ENCODE measurements at regions not wholly inside any gene's neighbourhood (a gene's known extent, or its start where the extent isn't known, plus 50 kb on each side); places are given as distances from the start of the nearest gene placed in this dataset.

GRCh38 chr5:97420646-97421045 is 237.6 kb upstream of the RIOK2 start:
- no peak overlapping the region for H3K27ac ChIP-seq (ENCODE audit: low read depth, low read length)
- H3K4me3 ChIP-seq (ENCODE audit: insufficient read depth, low read depth, low read length): no peak overlapping the region
- no peaks in the 10 kb centered on the region for H3K9me3 Mint-ChIP-seq (ENCODE audit: unreplicated experiment)
- H3K9me3 ChIP-seq (ENCODE audit: insufficient read depth, low read depth, low read length): no peaks in the 10 kb centered on the region
- no peaks in the 10 kb centered on the region for H3K4me1 ChIP-seq (ENCODE audit: insufficient read depth, low read length)
- no peaks in the 10 kb centered on the region for H3K79me2 ChIP-seq (ENCODE audit: insufficient read depth, low read length)
- TF ChIP-seq EZH2 (IDR thresholded peaks at IDR 0.05; ENCODE audit: insufficient read depth, low read length): no peak
- no peak for TF ChIP-seq CTCF (IDR thresholded peaks at IDR 0.05; ENCODE audit: insufficient read depth, low read depth, low read length)
- H3K4me1 Mint-ChIP-seq (ENCODE audit: low read depth, unreplicated experiment): no peaks in the 10 kb centered on the region
- H3K27me3 ChIP-seq (ENCODE audit: insufficient read depth, low read length): no peaks in the 10 kb centered on the region
- no peak overlapping the region for H3K4me2 ChIP-seq (ENCODE audit: low read length)
- H3K9ac ChIP-seq (ENCODE audit: low read length): no peak overlapping the region
- FAIRE-seq: no peak
- DNase-seq (ENCODE audit: low read depth): no peak
- no peak overlapping the region for H3K27ac Mint-ChIP-seq (ENCODE audit: unreplicated experiment)
- no peaks in the 10 kb centered on the region for H4K20me1 ChIP-seq (ENCODE audit: insufficient read depth, low read length)
- H2AFZ ChIP-seq (ENCODE audit: low read depth, low read length): no peak overlapping the region
- no peak overlapping the region for H3K4me3 Mint-ChIP-seq (ENCODE audit: unreplicated experiment)
- H3K36me3 ChIP-seq (ENCODE audit: insufficient read depth, low read length): no peaks in the 10 kb centered on the region
- no peaks in the 10 kb centered on the region for H3K36me3 Mint-ChIP-seq (ENCODE audit: low read depth, unreplicated experiment)
- H3K27me3 Mint-ChIP-seq (ENCODE audit: low read depth, unreplicated experiment): no peaks in the 10 kb centered on the region

- H4K20me1 ChIP-seq (ENCODE audit: insufficient read depth, low read length): no peaks in the 10 kb centered on the region
- no peak overlapping the region for H3K4me2 ChIP-seq (ENCODE audit: low read length)
- no peaks in the 10 kb centered on the region for H3K36me3 ChIP-seq (ENCODE audit: insufficient read depth, low read length)
- no peaks in the 10 kb centered on the region for H3K9me3 ChIP-seq (ENCODE audit: insufficient read depth, low read depth, low read length)
- no peak overlapping the region for H2AFZ ChIP-seq (ENCODE audit: low read depth, low read length)
- FAIRE-seq: no peak
- H3K36me3 Mint-ChIP-seq (ENCODE audit: low read depth, unreplicated experiment): no peaks in the 10 kb centered on the region
- no peaks in the 10 kb centered on the region for H3K27me3 ChIP-seq (ENCODE audit: insufficient read depth, low read length)
- H3K27me3 Mint-ChIP-seq (ENCODE audit: low read depth, unreplicated experiment): no peaks in the 10 kb centered on the region
- no peak overlapping the region for H3K9ac ChIP-seq (ENCODE audit: low read length)
- TF ChIP-seq CTCF (IDR thresholded peaks at IDR 0.05; ENCODE audit: insufficient read depth, low read depth, low read length) (no peak), EZH2 (IDR thresholded peaks at IDR 0.05; ENCODE audit: insufficient read depth, low read length) (no peak)
- H3K9me3 Mint-ChIP-seq (ENCODE audit: unreplicated experiment): no peaks in the 10 kb centered on the region
- no peak overlapping the region for H3K27ac Mint-ChIP-seq (ENCODE audit: unreplicated experiment)
- no peak overlapping the region for H3K4me3 ChIP-seq (ENCODE audit: insufficient read depth, low read depth, low read length)
- no peak overlapping the region for H3K4me3 Mint-ChIP-seq (ENCODE audit: unreplicated experiment)
- H3K79me2 ChIP-seq (ENCODE audit: insufficient read depth, low read length): no peaks in the 10 kb centered on the region
- H3K27ac ChIP-seq (ENCODE audit: low read depth, low read length): no peak overlapping the region
- DNase-seq (ENCODE audit: low read depth): no peak
- no peaks in the 10 kb centered on the region for H3K4me1 Mint-ChIP-seq (ENCODE audit: low read depth, unreplicated experiment)
- no peaks in the 10 kb centered on the region for H3K4me1 ChIP-seq (ENCODE audit: insufficient read depth, low read length)
Measured at GRCh38 chr5:97422678-97423077, 239.6 kb upstream of the RIOK2 start.

GRCh38 chr5:97425511-97425910 is 242.5 kb upstream of the RIOK2 start:
- no peaks in the 10 kb centered on the region for H3K79me2 ChIP-seq (ENCODE audit: insufficient read depth, low read length)
- DNase-seq (ENCODE audit: low read depth) (no peak), FAIRE-seq (no peak)
- no peaks in the 10 kb centered on the region for H3K27me3 ChIP-seq (ENCODE audit: insufficient read depth, low read length)
- H3K4me3 ChIP-seq (ENCODE audit: insufficient read depth, low read depth, low read length): no peak overlapping the region
- no peaks in the 10 kb centered on the region for H4K20me1 ChIP-seq (ENCODE audit: insufficient read depth, low read length)
- no peak overlapping the region for H3K4me2 ChIP-seq (ENCODE audit: low read length)
- H3K4me1 Mint-ChIP-seq (ENCODE audit: low read depth, unreplicated experiment): no peaks in the 10 kb centered on the region
- H3K4me1 ChIP-seq (ENCODE audit: insufficient read depth, low read length): no peaks in the 10 kb centered on the region
- no peaks in the 10 kb centered on the region for H3K9me3 Mint-ChIP-seq (ENCODE audit: unreplicated experiment)
- H3K27ac ChIP-seq (ENCODE audit: low read depth, low read length): no peak overlapping the region
- H3K9ac ChIP-seq (ENCODE audit: low read length): no peak overlapping the region
- no peak overlapping the region for H3K4me3 Mint-ChIP-seq (ENCODE audit: unreplicated experiment)
- no peak overlapping the region for H2AFZ ChIP-seq (ENCODE audit: low read depth, low read length)
- H3K36me3 ChIP-seq (ENCODE audit: insufficient read depth, low read length): no peaks in the 10 kb centered on the region
- H3K27me3 Mint-ChIP-seq (ENCODE audit: low read depth, unreplicated experiment): no peaks in the 10 kb centered on the region
- TF ChIP-seq EZH2 (IDR thresholded peaks at IDR 0.05; ENCODE audit: insufficient read depth, low read length): no peak
- TF ChIP-seq CTCF (IDR thresholded peaks at IDR 0.05; ENCODE audit: insufficient read depth, low read depth, low read length): no peak
- H3K36me3 Mint-ChIP-seq (ENCODE audit: low read depth, unreplicated experiment): no peaks in the 10 kb centered on the region
- no peaks in the 10 kb centered on the region for H3K9me3 ChIP-seq (ENCODE audit: insufficient read depth, low read depth, low read length)
- no peak overlapping the region for H3K27ac Mint-ChIP-seq (ENCODE audit: unreplicated experiment)
